ENCODE measurements at regions not wholly inside any gene's neighbourhood (a gene's known extent, or its start where the extent isn't known, plus 50 kb on each side); places are given as distances from the start of the nearest gene placed in this dataset.

DNA sequence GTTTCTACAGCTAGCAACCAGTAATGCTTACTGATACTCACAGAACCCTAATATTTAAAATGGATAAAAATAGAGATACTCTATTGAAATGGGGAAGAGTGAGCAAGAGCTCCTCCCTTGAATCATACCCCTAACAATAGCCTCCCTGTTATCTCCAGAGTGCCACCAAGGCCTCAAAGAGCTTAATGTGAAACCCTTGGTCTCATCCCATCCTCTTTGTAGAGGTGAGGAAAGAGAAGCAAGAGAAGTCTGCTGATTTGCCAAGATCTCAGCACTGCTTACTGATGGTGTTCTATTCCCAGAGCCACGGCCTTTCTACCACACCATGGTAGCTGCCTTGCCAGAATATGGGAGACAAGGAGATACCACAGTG lies 463.4 kb upstream of the PROK2 start (continued):
- TF ChIP-seq, protein P1, sequence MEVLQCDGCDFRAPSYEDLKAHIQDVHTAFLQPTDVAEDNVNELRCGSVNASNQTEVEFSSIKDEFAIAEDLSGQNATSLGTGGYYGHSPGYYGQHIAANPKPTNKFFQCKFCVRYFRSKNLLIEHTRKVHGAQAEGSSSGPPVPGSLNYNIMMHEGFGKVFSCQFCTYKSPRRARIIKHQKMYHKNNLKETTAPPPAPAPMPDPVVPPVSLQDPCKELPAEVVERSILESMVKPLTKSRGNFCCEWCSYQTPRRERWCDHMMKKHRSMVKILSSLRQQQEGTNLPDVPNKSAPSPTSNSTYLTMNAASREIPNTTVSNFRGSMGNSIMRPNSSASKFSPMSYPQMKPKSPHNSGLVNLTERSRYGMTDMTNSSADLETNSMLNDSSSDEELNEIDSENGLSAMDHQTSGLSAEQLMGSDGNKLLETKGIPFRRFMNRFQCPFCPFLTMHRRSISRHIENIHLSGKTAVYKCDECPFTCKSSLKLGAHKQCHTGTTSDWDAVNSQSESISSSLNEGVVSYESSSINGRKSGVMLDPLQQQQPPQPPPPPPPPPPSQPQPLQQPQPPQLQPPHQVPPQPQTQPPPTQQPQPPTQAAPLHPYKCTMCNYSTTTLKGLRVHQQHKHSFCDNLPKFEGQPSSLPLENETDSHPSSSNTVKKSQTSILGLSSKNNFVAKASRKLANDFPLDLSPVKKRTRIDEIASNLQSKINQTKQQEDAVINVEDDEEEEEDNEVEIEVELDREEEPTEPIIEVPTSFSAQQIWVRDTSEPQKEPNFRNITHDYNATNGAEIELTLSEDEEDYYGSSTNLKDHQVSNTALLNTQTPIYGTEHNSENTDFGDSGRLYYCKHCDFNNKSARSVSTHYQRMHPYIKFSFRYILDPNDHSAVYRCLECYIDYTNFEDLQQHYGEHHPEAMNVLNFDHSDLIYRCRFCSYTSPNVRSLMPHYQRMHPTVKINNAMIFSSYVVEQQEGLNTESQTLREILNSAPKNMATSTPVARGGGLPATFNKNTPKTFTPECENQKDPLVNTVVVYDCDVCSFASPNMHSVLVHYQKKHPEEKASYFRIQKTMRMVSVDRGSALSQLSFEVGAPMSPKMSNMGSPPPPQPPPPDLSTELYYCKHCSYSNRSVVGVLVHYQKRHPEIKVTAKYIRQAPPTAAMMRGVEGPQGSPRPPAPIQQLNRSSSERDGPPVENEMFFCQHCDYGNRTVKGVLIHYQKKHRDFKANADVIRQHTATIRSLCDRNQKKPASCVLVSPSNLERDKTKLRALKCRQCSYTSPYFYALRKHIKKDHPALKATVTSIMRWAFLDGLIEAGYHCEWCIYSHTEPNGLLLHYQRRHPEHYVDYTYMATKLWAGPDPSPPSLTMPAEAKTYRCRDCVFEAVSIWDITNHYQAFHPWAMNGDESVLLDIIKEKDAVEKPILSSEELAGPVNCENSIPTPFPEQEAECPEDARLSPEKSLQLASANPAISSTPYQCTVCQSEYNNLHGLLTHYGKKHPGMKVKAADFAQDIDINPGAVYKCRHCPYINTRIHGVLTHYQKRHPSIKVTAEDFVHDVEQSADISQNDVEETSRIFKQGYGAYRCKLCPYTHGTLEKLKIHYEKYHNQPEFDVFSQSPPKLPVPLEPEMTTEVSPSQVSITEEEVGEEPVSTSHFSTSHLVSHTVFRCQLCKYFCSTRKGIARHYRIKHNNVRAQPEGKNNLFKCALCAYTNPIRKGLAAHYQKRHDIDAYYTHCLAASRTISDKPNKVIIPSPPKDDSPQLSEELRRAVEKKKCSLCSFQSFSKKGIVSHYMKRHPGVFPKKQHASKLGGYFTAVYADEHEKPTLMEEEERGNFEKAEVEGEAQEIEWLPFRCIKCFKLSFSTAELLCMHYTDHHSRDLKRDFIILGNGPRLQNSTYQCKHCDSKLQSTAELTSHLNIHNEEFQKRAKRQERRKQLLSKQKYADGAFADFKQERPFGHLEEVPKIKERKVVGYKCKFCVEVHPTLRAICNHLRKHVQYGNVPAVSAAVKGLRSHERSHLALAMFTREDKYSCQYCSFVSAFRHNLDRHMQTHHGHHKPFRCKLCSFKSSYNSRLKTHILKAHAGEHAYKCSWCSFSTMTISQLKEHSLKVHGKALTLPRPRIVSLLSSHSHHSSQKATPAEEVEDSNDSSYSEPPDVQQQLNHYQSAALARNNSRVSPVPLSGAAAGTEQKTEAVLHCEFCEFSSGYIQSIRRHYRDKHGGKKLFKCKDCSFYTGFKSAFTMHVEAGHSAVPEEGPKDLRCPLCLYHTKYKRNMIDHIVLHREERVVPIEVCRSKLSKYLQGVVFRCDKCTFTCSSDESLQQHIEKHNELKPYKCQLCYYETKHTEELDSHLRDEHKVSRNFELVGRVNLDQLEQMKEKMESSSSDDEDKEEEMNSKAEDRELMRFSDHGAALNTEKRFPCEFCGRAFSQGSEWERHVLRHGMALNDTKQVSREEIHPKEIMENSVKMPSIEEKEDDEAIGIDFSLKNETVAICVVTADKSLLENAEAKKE (CRISPR knock-in tag; IDR thresholded peaks at IDR 0.05), result no peak
- no peak for TF ChIP-seq POLR2AphosphoS5 (IDR thresholded peaks at IDR 0.05; ENCODE audit: low read depth)

DNA sequence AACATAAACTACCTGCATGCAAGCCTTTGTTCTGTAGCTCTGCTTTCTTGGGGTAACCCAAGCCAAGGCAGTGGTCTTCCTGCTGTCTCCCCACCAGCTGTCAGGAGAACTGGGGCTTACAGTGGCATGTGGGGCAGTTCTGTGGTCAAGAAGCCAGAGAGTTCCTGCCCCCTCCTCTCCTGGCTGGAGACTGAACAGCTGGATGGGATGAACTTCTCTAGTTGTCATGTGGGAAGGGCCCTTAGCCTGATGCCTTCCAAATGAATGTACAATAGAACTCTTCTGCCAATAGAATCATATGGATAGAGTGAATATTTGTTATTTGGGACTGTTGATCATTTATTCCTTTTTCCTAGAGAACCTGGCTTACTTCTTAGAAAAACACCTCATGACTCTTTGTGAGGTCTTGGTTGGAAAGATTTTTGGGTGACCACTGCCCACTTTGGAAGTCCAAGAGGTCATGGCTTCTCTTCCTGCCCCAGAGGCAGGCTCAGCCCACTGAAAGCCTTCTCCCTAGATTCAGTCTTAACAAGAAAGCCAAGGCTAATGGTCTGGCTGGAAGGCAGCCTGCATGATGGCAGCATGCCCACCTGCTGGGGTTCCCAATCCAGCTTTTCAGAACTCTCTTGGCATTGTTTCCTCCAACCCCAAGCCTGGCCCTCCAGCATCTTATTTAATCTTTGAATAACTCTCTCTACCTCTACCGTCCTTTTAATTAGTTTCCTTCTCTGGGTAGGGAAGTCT lies 462.9 kb upstream of the PROK2 start:
- Histone ChIP-seq H3K79me2 (replicated peaks; ENCODE audit: insufficient read depth) (no peaks in the 10 kb centered on the region), H2AFZ (no peak overlapping the region), H3K27me3 (ENCODE audit: insufficient read depth) (no peaks in the 10 kb centered on the region), H3F3A (replicated peaks; ENCODE audit: low read depth) (no peaks in the 10 kb centered on the region), H3K36me3 (ENCODE audit: insufficient read depth) (no peaks in the 10 kb centered on the region), H3K27ac (ENCODE audit: low read depth) (no peak overlapping the region), H4K20me1 (replicated peaks; ENCODE audit: insufficient read depth) (no peaks in the 10 kb centered on the region), H3K4me1 (ENCODE audit: insufficient read depth) (no peaks in the 10 kb centered on the region), H3K4me3 (no peak overlapping the region), H3K4me2 (no peak overlapping the region), H3K9me2 (ENCODE audit: insufficient read depth) (peaks cover 6% of the 10 kb centered on the region)
- Mint-ChIP-seq H3K36me3 (ENCODE audit: low read depth) (peaks cover 9% of the 10 kb centered on the region; the same call in 2 of the 3 replicates), H3K27me3 (ENCODE audit: insufficient read depth, low read depth, poor library complexity) (peaks cover 2% of the 10 kb centered on the region), H3K4me3 (no peak overlapping the region), H3K9me3 (peaks cover 8% of the 10 kb centered on the region; the same call in 2 of the 3 replicates), H3K27ac (no peak overlapping the region), H3K4me1 (peaks cover 3% of the 10 kb centered on the region; the same call in 1 of the 3 replicates)
- ATAC-seq, result no peak
- no peak for DNase-seq (ENCODE audit: low spot score)
- TF ChIP-seq EZH2 (IDR thresholded peaks at IDR 0.05; ENCODE audit: low read depth, unreplicated experiment), result no peak

DNA sequence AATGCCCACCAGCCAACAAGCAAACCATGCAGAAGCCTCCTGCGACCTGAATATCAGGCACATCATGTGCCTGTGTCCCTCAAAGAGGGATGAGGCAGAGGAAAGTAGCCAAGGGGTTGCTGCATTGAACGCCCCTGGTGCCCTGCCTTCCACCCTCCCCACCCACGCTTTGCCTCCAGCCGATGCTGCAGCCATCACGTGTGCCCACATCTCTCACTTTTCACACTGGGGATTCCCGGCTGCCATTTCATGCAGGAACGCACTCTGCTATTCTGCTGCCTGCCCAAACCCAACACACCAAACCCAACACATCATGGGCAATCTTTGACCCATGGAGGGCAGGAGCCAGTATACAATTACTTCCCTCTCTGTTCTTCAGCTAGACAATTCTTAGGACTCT lies 462.2 kb upstream of the PROK2 start:
- no peak for ATAC-seq
- Mint-ChIP-seq H3K27ac (no peak overlapping the region), H3K27me3 (ENCODE audit: insufficient read depth, low read depth, poor library complexity) (no peaks in the 10 kb centered on the region), H3K4me1 (peaks cover 3% of the 10 kb centered on the region; the same call in 1 of the 3 replicates), H3K36me3 (ENCODE audit: low read depth) (peaks cover 2% of the 10 kb centered on the region; the same call in 2 of the 3 replicates), H3K9me3 (peaks cover under 1% of the 10 kb centered on the region; the same call in 1 of the 3 replicates), H3K4me3 (no peak overlapping the region)
- Histone ChIP-seq H3K4me3 (no peak overlapping the region), H3F3A (replicated peaks; ENCODE audit: low read depth) (no peaks in the 10 kb centered on the region), H3K79me2 (replicated peaks; ENCODE audit: insufficient read depth) (no peaks in the 10 kb centered on the region), H3K4me1 (ENCODE audit: insufficient read depth) (no peaks in the 10 kb centered on the region), H3K27ac (ENCODE audit: low read depth) (no peak overlapping the region), H4K20me1 (replicated peaks; ENCODE audit: insufficient read depth) (no peaks in the 10 kb centered on the region), H3K9me2 (ENCODE audit: insufficient read depth) (peaks cover 6% of the 10 kb centered on the region), H2AFZ (no peak overlapping the region), H3K27me3 (ENCODE audit: insufficient read depth) (no peaks in the 10 kb centered on the region), H3K36me3 (ENCODE audit: insufficient read depth) (no peaks in the 10 kb centered on the region), H3K4me2 (no peak overlapping the region)
- DNase-seq (ENCODE audit: low spot score), result no peak
- no peak for TF ChIP-seq ZNF114 (CRISPR knock-in tag; IDR thresholded peaks at IDR 0.05)
- TF ChIP-seq JUNB (IDR thresholded peaks at IDR 0.05; ENCODE audit: unreplicated experiment), result no peak
